NCI-H82 treated with DMSO at 0.1 percent for 48 hours (cell line): ENCODE measurements at regions not wholly inside any gene's neighbourhood (a gene's known extent, or its start where the extent isn't known, plus 50 kb on each side); places are given as distances from the start of the nearest gene placed in this dataset.

Experiments used
- DNase-seq: peaks from one replicate; lab custom pipeline; 2025; ENCODE audit not compliant: unreplicated experiment; lab: John Stamatoyannopoulos, UW

GRCh38 chrX:17930850-17931249 is 69.8 kb upstream of the RAI2 start:
- DNase-seq: no peak

GRCh38 chrX:17923546-17923945 is 62.4 kb upstream of the RAI2 start:
- no peak for DNase-seq

GRCh38 chrX:17922303-17922702 is 61.2 kb upstream of the RAI2 start:
- no peak for DNase-seq

- DNase-seq: no peak
These were observed 58.9 kb upstream of the RAI2 start for GRCh38 chrX:17919896-17920446.

GRCh38 chrX:17917945-17918577 is 57.0 kb upstream of the RAI2 start:
- no peak for DNase-seq

- no peak for DNase-seq
These were observed 52.7 kb upstream of the RAI2 start for GRCh38 chrX:17913801-17914200.
